ENCODE measurements at regions not wholly inside any gene's neighbourhood (a gene's known extent, or its start where the extent isn't known, plus 50 kb on each side); places are given as distances from the start of the nearest gene placed in this dataset.
"Not testable (repeated sequence)": the region's sequence is repeated elsewhere in the genome, so short reads cannot be mapped to it uniquely, and the experiment has no call there.

- TF ChIP-seq POLR2A (IDR thresholded peaks at IDR 0.05): no peak
- TF ChIP-seq CTCF (IDR thresholded peaks at IDR 0.05): no peak
- intact Hi-C loops (cut with DNase I): no loop called here
- no peaks in the 10 kb centered on the region for H3K4me1 ChIP-seq (replicated peaks in 1 of 2)
- H3K9me3 ChIP-seq (replicated peaks in 1 of 3): peaks cover 0 to 10% (median 0%) of the 10 kb centered on the region in 3 donors
- no peaks in the 10 kb centered on the region for H3K36me3 ChIP-seq (replicated peaks in 1 of 2)
- no peak overlapping the region for H3K27ac ChIP-seq
- H3K27me3 ChIP-seq: no peaks in the 10 kb centered on the region
- H3K4me3 ChIP-seq: no peak overlapping the region
- no peak for DNase-seq
These were observed 820.8 kb downstream of the MAT2B start for GRCh38 chr5:164326219-164326618.

- 67 to 80% (median 69%) methylated on average over 5 of the region's 5 CpGs for WGBS, 4 donors
These were observed 821.7 kb downstream of the MAT2B start for GRCh38 chr5:164327166-164327565.

GRCh38 chr5:164332349-164333196 lies 827.2 kb downstream of the MAT2B start:
- TF ChIP-seq CTCF (IDR thresholded peaks at IDR 0.05): no peak
- TF ChIP-seq POLR2A (IDR thresholded peaks at IDR 0.05): no peak
- no peak for DNase-seq
- no peaks in the 10 kb centered on the region for H3K36me3 ChIP-seq (replicated peaks in 1 of 2)
- peaks cover 0 to 2% (median 0%) of the 10 kb centered on the region in 3 donors for H3K9me3 ChIP-seq (replicated peaks in 1 of 3)
- H3K4me3 ChIP-seq: no peak overlapping the region
- no peak overlapping the region for H3K27ac ChIP-seq
- intact Hi-C loops (cut with DNase I): no loop called here
- H3K27me3 ChIP-seq: no peaks in the 10 kb centered on the region
- no peaks in the 10 kb centered on the region for H3K4me1 ChIP-seq (replicated peaks in 1 of 2)
- 72 to 83% (median 75%) methylated on average over 4 of the region's 4 CpGs for WGBS, 4 donors

More at GRCh38 chr5:164327166-164327565, 821.7 kb downstream of the MAT2B start:
- peaks cover 0 to 10% (median 0%) of the 10 kb centered on the region in 3 donors for H3K9me3 ChIP-seq (replicated peaks in 1 of 3)
- H3K27ac ChIP-seq; H3K36me3 ChIP-seq (replicated peaks in 1 of 2); H3K4me1 ChIP-seq (replicated peaks in 1 of 2); DNase-seq; intact Hi-C loops (cut with DNase I); H3K27me3 ChIP-seq; H3K4me3 ChIP-seq: not testable (repeated sequence)

- Histone ChIP-seq H3K4me3 (no peak overlapping the region), H3K27me3 (no peaks in the 10 kb centered on the region), H3K36me3 (replicated peaks in 1 of 2) (no peaks in the 10 kb centered on the region), H3K9me3 (replicated peaks in 1 of 3) (no peaks in the 10 kb centered on the region), H3K27ac (no peak overlapping the region), H3K4me1 (replicated peaks in 1 of 2) (no peaks in the 10 kb centered on the region)
- TF ChIP-seq POLR2A (IDR thresholded peaks at IDR 0.05) (no peak), CTCF (IDR thresholded peaks at IDR 0.05) (no peak)
- intact Hi-C loops (cut with DNase I): no loop called here
- WGBS, 4 donors: 61 to 85% (median 69%) methylated on average over 1 of the region's 1 CpG
- DNase-seq: no peak
These were observed 830.4 kb downstream of the MAT2B start for GRCh38 chr5:164335837-164336236.

GRCh38 chr5:164336276-164336675 lies 830.9 kb downstream of the MAT2B start:
- Histone ChIP-seq H3K36me3 (replicated peaks in 1 of 2) (no peaks in the 10 kb centered on the region), H3K4me3 (no peak overlapping the region), H3K27ac (no peak overlapping the region), H3K4me1 (replicated peaks in 1 of 2) (no peaks in the 10 kb centered on the region), H3K9me3 (replicated peaks in 1 of 3) (no peaks in the 10 kb centered on the region), H3K27me3 (no peaks in the 10 kb centered on the region)
- 63 to 71% (median 69%) methylated on average over 1 of the region's 1 CpG for WGBS, 4 donors
- intact Hi-C loops (cut with DNase I): no loop called here
- no peak for DNase-seq
- TF ChIP-seq CTCF (IDR thresholded peaks at IDR 0.05) (no peak), POLR2A (IDR thresholded peaks at IDR 0.05) (no peak)
